SK-N-SH (cell line): ENCODE measurements at regions not wholly inside any gene's neighbourhood (a gene's known extent, or its start where the extent isn't known, plus 50 kb on each side); places are given as distances from the start of the nearest gene placed in this dataset.

ENCODE experiments used
- CTCF ChIA-PET: fragments of 300-600, 350-600 bp; formaldehyde crosslinking; extraction: SDS; loops from one replicate; lab custom pipeline; 2021; lab: Yijun Ruan, JAX
- POLR2A ChIA-PET: fragments of 350-600 bp; sonication (Branson Sonifier 250); formaldehyde crosslinking; extraction: SDS; loops from one replicate; lab custom pipeline; 2020; ENCODE audit warnings: antibody characterized with exemption, inconsistent platforms; lab: Yijun Ruan, JAX
- DNase-seq: peaks from one replicate; pipeline ENCODE4 v3.0.0; 2012
- H2AFZ ChIP-seq: fragments of 200-600 bp; sonication (generic); 2 replicates; pipeline ENCODE4 v1.8.1; 2016; ENCODE audit warnings: antibody characterized with exemption, mild to moderate bottlenecking, low read depth
- H3F3A ChIP-seq: fragments of 200-600 bp; sonication (generic); replicated peaks from 2 replicates; pipeline ENCODE3; 2016; ENCODE audit warnings: antibody characterized with exemption, mild to moderate bottlenecking; ENCODE audit not compliant: insufficient read depth
- H3K27ac ChIP-seq, 2 experiments: fragments of 200-500 bp in 1 of 2; fragments of 200-600 bp in 1 of 2; sonication (Bioruptor generic) in 1 of 2; sonication (generic), shearing (Covaris generic) in 1 of 2; 2 replicates each; pipeline versions ENCODE4 v1.5.1 to v1.6.1; 2014 to 2016; ENCODE audit warnings: low read depth in 2 of 2, inconsistent platforms in 1 of 2, low read length in 1 of 2, mild to moderate bottlenecking in 1 of 2, mixed read lengths in 1 of 2
- H3K27me3 ChIP-seq: fragments of 200-600 bp; sonication (generic), shearing (Covaris generic); 2 replicates; pipeline ENCODE4 v1.6.1; 2016; ENCODE audit warnings: mixed run types; ENCODE audit not compliant: insufficient read depth
- H3K36me3 ChIP-seq, 2 experiments: fragments of 200-500 bp in 1 of 2; fragments of 200-600 bp in 1 of 2; sonication (Bioruptor generic) in 1 of 2; sonication (generic) in 1 of 2; replicated peaks in 1 of 2; 2 replicates each; pipeline versions ENCODE3 to v1.5.1; 2014 to 2016; ENCODE audit warnings: low read length in 1 of 2, mild to moderate bottlenecking in 1 of 2; ENCODE audit not compliant: insufficient read depth in 2 of 2, control insufficient read depth in 1 of 2
- H3K4me1 ChIP-seq, 2 experiments: fragments of 200-500 bp in 1 of 2; fragments of 200-600 bp in 1 of 2; sonication (Bioruptor generic) in 1 of 2; sonication (generic), shearing (Covaris generic) in 1 of 2; 2 replicates each; pipeline versions ENCODE4 v1.5.1 to v1.6.1; 2014 to 2016; ENCODE audit warnings: low read depth in 1 of 2, low read length in 1 of 2, mixed run types in 1 of 2; ENCODE audit not compliant: insufficient read depth in 2 of 2, control insufficient read depth in 1 of 2
- H3K4me2 ChIP-seq: fragments of 200-600 bp; sonication (generic), shearing (Covaris generic); 2 replicates; pipeline ENCODE4 v1.6.1; 2017; ENCODE audit warnings: mixed run types
- H3K4me3 ChIP-seq, 2 experiments: fragments of 200-500 bp in 1 of 2; fragments of 200-600 bp in 1 of 2; sonication (Bioruptor generic) in 1 of 2; sonication (generic), shearing (Covaris generic) in 1 of 2; 2 replicates each; pipeline versions ENCODE4 v1.5.1 to v1.8.1; 2014 to 2016; ENCODE audit warnings: low read depth in 2 of 2, inconsistent platforms in 1 of 2, low read length in 1 of 2, mild to moderate bottlenecking in 1 of 2, mixed read lengths in 1 of 2, moderate library complexity in 1 of 2
- H3K79me2 ChIP-seq: fragments of 200-600 bp; sonication (generic); 2 replicates; pipeline ENCODE4 v1.8.1; 2017; ENCODE audit warnings: mild to moderate bottlenecking; ENCODE audit not compliant: insufficient read depth
- H3K9ac ChIP-seq: fragments of 200-600 bp; sonication (generic); 2 replicates; pipeline ENCODE4 v1.6.1; 2017; ENCODE audit warnings: mixed run types
- H3K9me2 ChIP-seq: fragments of 200-600 bp; sonication (generic); 2 replicates; pipeline ENCODE4 v1.6.1; 2017; ENCODE audit warnings: mixed run types
- H3K9me3 ChIP-seq: fragments of 200-600 bp; sonication (generic); 2 replicates; pipeline ENCODE4 v1.6.1; 2017; ENCODE audit warnings: mixed run types, mild to moderate bottlenecking, moderate library complexity
- H4K20me1 ChIP-seq: fragments of 200-600 bp; sonication (generic); 2 replicates; pipeline ENCODE4 v1.6.1; 2017; ENCODE audit warnings: mild to moderate bottlenecking, mixed run types; ENCODE audit not compliant: insufficient read depth
- CHD2 ChIP-seq: fragments of 150-350 bp; IDR thresholded peaks from 2 replicates; pipeline ENCODE4 v1.6.1; 2018; ENCODE audit warnings: low read length; ENCODE audit not compliant: partially characterized antibody
- ELF1 ChIP-seq: IDR thresholded peaks from 2 replicates; pipeline ENCODE4 v1.4.0; 2012
- EP300 ChIP-seq, 2 experiments: IDR thresholded peaks; 2 replicates each; pipeline versions ENCODE4 v1.4.0 to v1.6.1; 2012; ENCODE audit warnings: borderline replicate concordance in 1 of 2, low read depth in 1 of 2, low read length in 1 of 2
- GABPA ChIP-seq: IDR thresholded peaks from 2 replicates; pipeline ENCODE4 v1.4.0; 2012; ENCODE audit warnings: low read depth, mild to moderate bottlenecking
- GATA2 ChIP-seq: sonication (generic); formaldehyde crosslinking; IDR thresholded peaks from 2 replicates; pipeline ENCODE4 v1.5.0; 2020; ENCODE audit warnings: mild to moderate bottlenecking, missing genetic modification reagents
- IRF3 ChIP-seq: fragments of 150-350 bp; IDR thresholded peaks from 2 replicates; pipeline ENCODE4 v1.6.1; 2016; ENCODE audit warnings: mild to moderate bottlenecking, low read depth, low read length
- JUND ChIP-seq: IDR thresholded peaks from 2 replicates; pipeline ENCODE4 v1.4.0; 2012
- MAX ChIP-seq: IDR thresholded peaks from 2 replicates; pipeline ENCODE4 v1.4.0; 2012; ENCODE audit warnings: low read depth
- MEF2A ChIP-seq: IDR thresholded peaks from 2 replicates; pipeline ENCODE4 v1.4.0; 2012; ENCODE audit warnings: low read depth, borderline replicate concordance
- NFIC ChIP-seq: IDR thresholded peaks from 2 replicates; pipeline ENCODE4 v1.4.0; 2012; ENCODE audit warnings: borderline replicate concordance
- NRF1 ChIP-seq: IDR thresholded peaks from 2 replicates; pipeline ENCODE4 v1.6.1; 2012; ENCODE audit warnings: low read depth, mild to moderate bottlenecking, low read length
- PBX3 ChIP-seq: IDR thresholded peaks from 2 replicates; pipeline ENCODE4; 2012
- POLR2AphosphoS5 ChIP-seq: IDR thresholded peaks from 2 replicates; pipeline ENCODE4 v1.6.1; 2012; ENCODE audit warnings: low read depth, low read length
- REST ChIP-seq: IDR thresholded peaks from 2 replicates; pipeline ENCODE4 v1.6.1; 2012; ENCODE audit warnings: mild to moderate bottlenecking, low read depth, low read length, moderate library complexity
- RFX5 ChIP-seq: IDR thresholded peaks from 2 replicates; pipeline ENCODE4 v1.6.1; 2012; ENCODE audit warnings: mild to moderate bottlenecking, improper control_type of control experiment, low read length
- RXRA ChIP-seq: IDR thresholded peaks from 2 replicates; pipeline ENCODE4 v1.4.0; 2012; ENCODE audit warnings: low read depth, mild to moderate bottlenecking, borderline replicate concordance
- SIN3A ChIP-seq: IDR thresholded peaks from 2 replicates; pipeline ENCODE4 v1.6.1; 2012; ENCODE audit warnings: low read depth, mild to moderate bottlenecking, low read length, moderate library complexity, borderline replicate concordance
- TAF1 ChIP-seq: IDR thresholded peaks from 2 replicates; pipeline ENCODE4 v1.6.1; 2012; ENCODE audit warnings: low read depth, mild to moderate bottlenecking, low read length, moderate library complexity, borderline replicate concordance
- WGBS: methylation state at CpG from one replicate; pipeline ENCODE4 v1.1.6; 2017; ENCODE audit warnings: low lambda C conversion rate; 5-methylcytosine and 5-hydroxymethylcytosine counted together

- Histone ChIP-seq H3K27me3 (no peaks in the 10 kb centered on the region), H3K9me2 (no peaks in the 10 kb centered on the region), H3K79me2 (no peaks in the 10 kb centered on the region), H3K9me3 (no peaks in the 10 kb centered on the region), H4K20me1 (no peaks in the 10 kb centered on the region), H3K36me3 (no peaks in the 10 kb centered on the region), H3K4me2 (no peak overlapping the region), H3K9ac (no peak overlapping the region), H3K4me1 (peaks cover 0 to 2% of the 10 kb centered on the region in 2 experiments; a peak in 1 of 4 replicates), H3K4me3 (no peak overlapping the region), H2AFZ (no peak overlapping the region), H3K27ac (no peak overlapping the region), H3F3A (no peaks in the 10 kb centered on the region)
- ChIA-PET CTCF (no interaction called here), POLR2A (no interaction called here)
- WGBS, result 80% methylated on average over 1 of the region's 1 CpG
- no peak for TF ChIP-seq EP300 (IDR thresholded peaks at IDR 0.05; ENCODE audit: borderline replicate concordance in 1 of 2, low read depth in 1 of 2, low read length in 1 of 2)
- DNase-seq, result no peak
Observed at GRCh38 chr1:67599085-67599484, 85.9 kb upstream of the GADD45A start.

- no peak overlapping the region for H3K4me2 ChIP-seq
- no peaks in the 10 kb centered on the region for H3K36me3 ChIP-seq
- no peaks in the 10 kb centered on the region for H3F3A ChIP-seq
- H2AFZ ChIP-seq, result no peak overlapping the region
- CTCF ChIA-PET, result no interaction called here
- no peaks in the 10 kb centered on the region for H4K20me1 ChIP-seq
- H3K9me3 ChIP-seq, result no peaks in the 10 kb centered on the region
- no peak overlapping the region for H3K9ac ChIP-seq
- no peak for DNase-seq
- no peak overlapping the region for H3K4me3 ChIP-seq
- H3K27ac ChIP-seq, result no peak overlapping the region
- peaks cover 0 to 14% of the 10 kb centered on the region in 2 experiments; a peak in 2 of 4 replicates for H3K4me1 ChIP-seq
- no peaks in the 10 kb centered on the region for H3K79me2 ChIP-seq
- no peaks in the 10 kb centered on the region for H3K9me2 ChIP-seq
- no peaks in the 10 kb centered on the region for H3K27me3 ChIP-seq
- WGBS, result 97% methylated on average over 3 of the region's 3 CpGs
- POLR2A ChIA-PET, result no interaction called here
- TF ChIP-seq JUND (no peak), CHD2 (no peak)
Observed at GRCh38 chr1:67601539-67601938, 83.5 kb upstream of the GADD45A start.

- no peaks in the 10 kb centered on the region for H3K36me3 ChIP-seq
- H3K9me3 ChIP-seq, result no peaks in the 10 kb centered on the region
- no peak overlapping the region for H3K4me3 ChIP-seq
- CTCF ChIA-PET, result no interaction called here
- no peaks in the 10 kb centered on the region for H3K79me2 ChIP-seq
- no peaks in the 10 kb centered on the region for H3F3A ChIP-seq
- 72% methylated on average over 2 of the region's 2 CpGs for WGBS
- H3K27me3 ChIP-seq, result no peaks in the 10 kb centered on the region
- H3K4me2 ChIP-seq, result no peak overlapping the region
- H4K20me1 ChIP-seq, result no peaks in the 10 kb centered on the region
- H3K9me2 ChIP-seq, result no peaks in the 10 kb centered on the region
- POLR2A ChIA-PET, result no interaction called here
- peaks cover 0 to 14% of the 10 kb centered on the region in 2 experiments; a peak in 2 of 4 replicates for H3K4me1 ChIP-seq
- H3K27ac ChIP-seq, result no peak overlapping the region
- H3K9ac ChIP-seq, result no peak overlapping the region
- no peak for DNase-seq
- H2AFZ ChIP-seq, result no peak overlapping the region
- no peak for TF ChIP-seq TAF1
- TF ChIP-seq NFIC, result no peak
- TF ChIP-seq CHD2, result no peak
- no peak for TF ChIP-seq REST
- TF ChIP-seq EP300 (IDR thresholded peaks at IDR 0.05; ENCODE audit: borderline replicate concordance in 1 of 2, low read depth in 1 of 2, low read length in 1 of 2), result no peak
- TF ChIP-seq ELF1, result no peak
- TF ChIP-seq RFX5, result no peak
- TF ChIP-seq MEF2A, result no peak
- no peak for TF ChIP-seq GATA2 (CRISPR knock-in tag)
- TF ChIP-seq RXRA, result no peak
- no peak for TF ChIP-seq IRF3
- TF ChIP-seq PBX3, result no peak
- TF ChIP-seq MAX, result no peak
- TF ChIP-seq POLR2AphosphoS5, result no peak
- TF ChIP-seq NRF1, result no peak
- TF ChIP-seq GABPA, result no peak
- TF ChIP-seq JUND, result no peak
- TF ChIP-seq SIN3A, result no peak
Observed at GRCh38 chr1:67601955-67602354, 83.0 kb upstream of the GADD45A start.
